Neural progenitor cell (in vitro differentiated cells): ENCODE measurements at regions not wholly inside any gene's neighbourhood (a gene's known extent, or its start where the extent isn't known, plus 50 kb on each side); places are given as distances from the start of the nearest gene placed in this dataset.

Experiments used
- DNase-seq: peaks from one replicate; pipeline ENCODE4 v3.0.0-alpha.2; 2016; ENCODE audit warnings: low spot score
- H2AFZ ChIP-seq: fragments of 200-600 bp; sonication (generic); replicated peaks from 2 replicates; pipeline ENCODE4 v1.6.1; 2016; ENCODE audit warnings: antibody characterized with exemption
- H3F3A ChIP-seq: fragments of 200-600 bp; sonication (generic); 2 replicates; pipeline ENCODE4 v1.6.1; 2016; ENCODE audit warnings: antibody characterized with exemption, low read depth
- H3K27ac ChIP-seq: fragments of 200-600 bp; sonication (generic); 2 replicates; pipeline ENCODE4 v1.5.1; 2016; ENCODE audit warnings: mild to moderate bottlenecking
- H3K27me3 ChIP-seq: fragments of 200-600 bp; sonication (generic); 2 replicates; pipeline ENCODE4 v1.6.1; 2016; ENCODE audit warnings: mild to moderate bottlenecking, moderate library complexity
- H3K36me3 ChIP-seq: fragments of 200-600 bp; sonication (generic); 2 replicates; pipeline ENCODE4 v1.5.1; 2016
- H3K4me1 ChIP-seq: fragments of 200-600 bp; sonication (generic); 2 replicates; pipeline ENCODE4 v1.6.1; 2016; ENCODE audit warnings: mixed run types
- H3K4me2 ChIP-seq: fragments of 200-600 bp; sonication (generic); 2 replicates; pipeline ENCODE4 v1.6.1; 2016
- H3K4me3 ChIP-seq: fragments of 200-600 bp; sonication (generic); 2 replicates; pipeline ENCODE4 v1.5.1; 2016
- H3K79me2 ChIP-seq: fragments of 200-600 bp; sonication (generic); 2 replicates; pipeline ENCODE4 v1.6.1; 2016; ENCODE audit warnings: low read depth
- H3K9ac ChIP-seq: fragments of 200-600 bp; sonication (generic); 2 replicates; pipeline ENCODE4 v1.6.1; 2016
- H3K9me3 ChIP-seq: fragments of 200-600 bp; sonication (generic); 2 replicates; pipeline ENCODE4 v1.5.1; 2016; ENCODE audit warnings: low read depth
- H4K20me1 ChIP-seq: fragments of 200-600 bp; sonication (generic); 2 replicates; pipeline ENCODE4 v1.6.1; 2016; ENCODE audit warnings: low read depth
- H3K27ac Mint-ChIP-seq: 3 replicates; pipeline ENCODE4 v1.8.0; 2021; ENCODE audit warnings: mixed read lengths
- H3K27me3 Mint-ChIP-seq: 2 replicates; pipeline ENCODE4 v1.8.0; 2022; ENCODE audit warnings: low read depth, mild to moderate bottlenecking, inconsistent platforms, moderate library complexity, mixed read lengths; ENCODE audit not compliant: insufficient read depth
- H3K36me3 Mint-ChIP-seq: 3 replicates; pipeline ENCODE4 v1.8.0; 2021; ENCODE audit warnings: mixed read lengths
- H3K4me1 Mint-ChIP-seq: 3 replicates; pipeline ENCODE4 v1.8.0; 2021; ENCODE audit warnings: mixed read lengths
- H3K4me3 Mint-ChIP-seq: 3 replicates; pipeline ENCODE4 v1.8.0; 2021; ENCODE audit warnings: mild to moderate bottlenecking, moderate library complexity, mixed read lengths
- H3K9me3 Mint-ChIP-seq: 3 replicates; pipeline ENCODE4 v1.8.0; 2020; ENCODE audit warnings: mixed read lengths
- CTCF ChIP-seq: fragments of 200-600 bp; sonication (generic); IDR thresholded peaks from 2 replicates; pipeline ENCODE4 v1.5.1; 2017; ENCODE audit warnings: antibody characterized with exemption, mild to moderate bottlenecking
- EZH2 ChIP-seq: fragments of 200-600 bp; sonication (generic); IDR thresholded peaks from 2 replicates; pipeline ENCODE4 v1.6.1; 2017; ENCODE audit warnings: antibody characterized with exemption, mild to moderate bottlenecking, moderate library complexity
- EZH2phosphoT487 ChIP-seq: fragments of 200-600 bp; sonication (generic); IDR thresholded peaks from 2 replicates; pipeline ENCODE4 v1.6.1; 2017; ENCODE audit warnings: antibody characterized with exemption

GRCh38 chr2:15023221-15023620, 390.7 kb downstream of the LRATD1 start:
- Mint-ChIP-seq H3K4me3 (no peak overlapping the region), H3K4me1 (peaks cover 5% of the 10 kb centered on the region)
- TF ChIP-seq EZH2phosphoT487 = no peak
- TF ChIP-seq EZH2 = no peak
- TF ChIP-seq CTCF = no peak

GRCh38 chr2:15028406-15028805, 395.9 kb downstream of the LRATD1 start:
- no peak overlapping the region for H3K4me3 Mint-ChIP-seq
- no peaks in the 10 kb centered on the region for H3K36me3 ChIP-seq
- no peaks in the 10 kb centered on the region for H3K36me3 Mint-ChIP-seq
- H4K20me1 ChIP-seq = no peaks in the 10 kb centered on the region
- H3K27ac Mint-ChIP-seq = no peak overlapping the region
- no peaks in the 10 kb centered on the region for H3K79me2 ChIP-seq
- H3K4me3 ChIP-seq = no peak overlapping the region
- no peaks in the 10 kb centered on the region for H3K9me3 ChIP-seq
- H3K4me2 ChIP-seq = no peak overlapping the region
- H3F3A ChIP-seq = no peaks in the 10 kb centered on the region
- no peak overlapping the region for H3K9ac ChIP-seq
- H3K27me3 ChIP-seq = no peaks in the 10 kb centered on the region
- H3K9me3 Mint-ChIP-seq = no peaks in the 10 kb centered on the region
- H3K27ac ChIP-seq = no peak overlapping the region
- no peak for TF ChIP-seq EZH2phosphoT487
- TF ChIP-seq CTCF = no peak
- TF ChIP-seq EZH2 = no peak
- DNase-seq = no peak
- no peaks in the 10 kb centered on the region for H3K27me3 Mint-ChIP-seq
- H3K4me1 ChIP-seq = peaks cover 7% of the 10 kb centered on the region
- H3K4me1 Mint-ChIP-seq = peaks cover 5% of the 10 kb centered on the region
- H2AFZ ChIP-seq = no peak overlapping the region

More at GRCh38 chr2:15023221-15023620, 390.7 kb downstream of the LRATD1 start:
- Histone ChIP-seq H3K4me2 (no peak overlapping the region), H3F3A (no peaks in the 10 kb centered on the region), H3K4me1 (no peaks in the 10 kb centered on the region), H3K9me3 (no peaks in the 10 kb centered on the region), H3K79me2 (no peaks in the 10 kb centered on the region), H3K4me3 (no peak overlapping the region), H4K20me1 (no peaks in the 10 kb centered on the region), H3K27ac (no peak overlapping the region), H3K27me3 (no peaks in the 10 kb centered on the region), H3K36me3 (no peaks in the 10 kb centered on the region), H3K9ac (no peak overlapping the region), H2AFZ (no peak overlapping the region)
- Mint-ChIP-seq H3K9me3 (no peaks in the 10 kb centered on the region), H3K36me3 (no peaks in the 10 kb centered on the region), H3K27ac (no peak overlapping the region), H3K27me3 (no peaks in the 10 kb centered on the region)
- DNase-seq = no peak

DNA sequence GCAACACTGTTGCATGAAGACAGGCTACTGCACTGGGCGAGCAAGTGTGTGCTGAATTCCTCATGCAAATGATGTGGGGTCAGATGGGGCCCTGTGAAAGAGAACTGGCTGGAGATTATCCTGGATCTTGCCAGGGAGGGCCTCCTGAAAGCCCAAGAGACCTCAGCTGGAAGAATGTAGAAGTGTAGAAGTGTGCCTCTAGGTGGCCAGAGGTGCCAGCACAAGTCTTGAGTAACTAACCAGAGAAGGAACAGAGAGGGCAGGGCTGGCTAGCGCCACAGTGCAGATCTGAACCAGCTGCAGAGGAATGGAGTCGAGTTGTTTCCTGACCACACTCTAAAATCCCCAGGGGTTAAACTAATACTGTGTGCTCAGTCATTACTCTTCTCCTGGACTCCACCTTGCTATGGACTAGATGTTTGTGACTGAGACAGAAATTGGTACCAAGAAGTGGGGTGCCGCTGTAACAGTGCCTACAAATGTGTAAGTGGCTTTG, 399.3 kb downstream of the LRATD1 start:
- Mint-ChIP-seq H3K9me3 (no peaks in the 10 kb centered on the region), H3K4me1 (peaks cover 5% of the 10 kb centered on the region), H3K27ac (no peak overlapping the region), H3K27me3 (peaks cover 2% of the 10 kb centered on the region), H3K4me3 (no peak overlapping the region), H3K36me3 (no peaks in the 10 kb centered on the region)
- Histone ChIP-seq H3K4me2 (no peak overlapping the region), H3F3A (no peaks in the 10 kb centered on the region), H3K27ac (no peak overlapping the region), H2AFZ (peak overlapping the region; percentile 42), H3K27me3 (no peaks in the 10 kb centered on the region), H3K9me3 (no peaks in the 10 kb centered on the region), H3K36me3 (no peaks in the 10 kb centered on the region), H3K9ac (no peak overlapping the region), H3K4me3 (no peak overlapping the region), H3K4me1 (peaks cover 7% of the 10 kb centered on the region), H4K20me1 (no peaks in the 10 kb centered on the region), H3K79me2 (no peaks in the 10 kb centered on the region)
- TF ChIP-seq EZH2phosphoT487 (no peak), EZH2 (no peak), CTCF (peak; percentile 19)
- peak; percentile 41 for DNase-seq
